ENCODE measurements at regions not wholly inside any gene's neighbourhood (a gene's known extent, or its start where the extent isn't known, plus 50 kb on each side); places are given as distances from the start of the nearest gene placed in this dataset.
"Not testable (repeated sequence)": the region's sequence is repeated elsewhere in the genome, so short reads cannot be mapped to it uniquely, and the experiment has no call there.

DNA sequence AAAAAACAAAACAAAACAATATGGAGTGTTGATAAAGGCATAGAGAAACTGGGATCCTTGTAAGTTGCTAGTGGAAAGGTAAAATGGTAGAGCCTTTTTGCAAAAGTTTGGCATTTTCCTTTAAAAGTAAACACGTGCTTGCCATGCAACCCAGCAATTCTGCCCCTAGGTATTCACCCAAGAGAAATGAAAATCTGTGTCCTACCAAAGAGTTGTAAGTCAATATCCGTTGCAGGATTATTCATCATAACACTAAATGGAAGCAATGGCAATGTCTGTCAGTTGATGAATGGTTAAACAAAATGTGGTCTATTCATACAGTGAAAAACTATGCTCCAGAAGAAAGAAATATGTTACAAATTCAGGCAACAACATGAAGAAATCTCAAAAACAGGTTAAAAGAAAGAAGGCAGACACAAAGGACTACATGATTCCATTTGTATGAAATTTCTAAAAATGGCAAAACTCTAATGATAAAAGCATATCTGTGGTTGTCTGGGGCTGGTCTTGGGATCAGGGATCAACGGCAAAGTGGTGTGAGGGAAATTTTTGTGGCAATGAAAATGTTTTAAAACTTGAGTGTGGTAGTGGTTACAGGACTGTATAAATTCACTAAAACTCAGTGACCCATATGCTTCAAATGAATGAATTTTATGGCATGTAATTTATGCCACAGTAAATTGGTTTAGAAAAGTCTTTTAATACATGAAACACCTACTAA is 229.6 kb downstream of the OPA1 start:
- no peak overlapping the region for H3K4me3 ChIP-seq (ENCODE audit: low read length)
- no peak for DNase-seq (ENCODE audit: low read depth, low spot score)

DNA sequence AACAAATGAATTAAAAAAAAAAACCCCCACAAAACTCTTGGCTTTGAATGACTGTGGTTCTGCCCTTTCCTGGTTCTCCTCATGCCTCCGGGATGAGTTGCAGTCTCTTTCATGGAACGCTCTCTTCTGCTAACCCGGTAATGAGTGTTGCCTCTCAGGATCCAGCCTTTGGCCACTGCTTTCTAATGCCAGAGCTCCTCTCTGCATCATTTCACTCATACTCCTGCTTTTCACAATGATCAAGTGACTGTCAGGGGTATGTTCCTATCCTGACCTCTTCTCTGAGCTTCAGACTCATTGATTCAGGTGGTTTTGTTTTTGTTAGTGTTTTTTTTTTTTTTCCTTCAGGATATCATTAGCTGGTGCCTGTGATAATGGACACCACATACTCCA is 230.2 kb downstream of the OPA1 start:
- H3K4me3 ChIP-seq (ENCODE audit: low read length); DNase-seq (ENCODE audit: low read depth, low spot score): not testable (repeated sequence)

DNA sequence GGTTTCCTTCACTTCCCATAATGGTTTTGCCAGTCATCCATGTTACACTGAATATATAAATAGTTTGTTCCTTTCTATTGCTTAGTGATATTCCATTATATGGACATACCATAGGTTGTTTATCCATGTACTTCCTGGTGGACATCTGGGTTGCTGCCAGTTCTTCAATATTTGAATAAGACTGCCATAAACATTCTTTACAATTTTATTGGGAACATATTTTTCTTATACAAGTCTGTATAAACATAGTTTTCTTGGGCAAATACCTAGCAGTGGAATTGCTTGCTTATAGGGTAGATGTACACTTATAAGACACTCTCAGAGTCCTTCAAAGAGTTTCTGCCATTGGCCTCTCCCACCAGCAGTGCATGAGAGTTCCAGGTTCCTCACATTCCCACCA is 231.4 kb downstream of the OPA1 start:
- DNase-seq (ENCODE audit: low read depth, low spot score): no peak
- H3K4me3 ChIP-seq (ENCODE audit: low read length): no peak overlapping the region

DNA sequence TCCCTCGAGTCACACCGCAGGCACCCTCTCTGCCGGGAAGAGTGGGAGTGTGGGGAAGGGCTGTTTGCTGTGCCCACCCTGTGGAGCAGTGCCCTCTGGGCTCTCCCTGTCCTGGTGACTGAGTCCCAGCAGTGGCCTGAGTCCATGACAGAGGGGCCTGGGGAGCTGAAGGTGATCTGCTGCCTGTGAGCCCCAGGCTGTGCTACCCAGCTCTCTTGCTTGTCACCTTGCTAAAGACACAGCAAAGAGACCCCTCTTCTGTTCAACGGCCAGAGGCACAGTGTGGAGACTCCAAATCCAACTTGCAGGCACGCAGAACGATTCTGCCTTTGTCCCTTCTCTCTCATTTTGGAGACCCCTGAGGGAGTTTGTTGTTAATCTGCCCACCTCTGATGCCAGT is 232.6 kb downstream of the OPA1 start:
- no peak overlapping the region for H3K4me3 ChIP-seq (ENCODE audit: low read length)
- no peak for DNase-seq (ENCODE audit: low read depth, low spot score)

DNA sequence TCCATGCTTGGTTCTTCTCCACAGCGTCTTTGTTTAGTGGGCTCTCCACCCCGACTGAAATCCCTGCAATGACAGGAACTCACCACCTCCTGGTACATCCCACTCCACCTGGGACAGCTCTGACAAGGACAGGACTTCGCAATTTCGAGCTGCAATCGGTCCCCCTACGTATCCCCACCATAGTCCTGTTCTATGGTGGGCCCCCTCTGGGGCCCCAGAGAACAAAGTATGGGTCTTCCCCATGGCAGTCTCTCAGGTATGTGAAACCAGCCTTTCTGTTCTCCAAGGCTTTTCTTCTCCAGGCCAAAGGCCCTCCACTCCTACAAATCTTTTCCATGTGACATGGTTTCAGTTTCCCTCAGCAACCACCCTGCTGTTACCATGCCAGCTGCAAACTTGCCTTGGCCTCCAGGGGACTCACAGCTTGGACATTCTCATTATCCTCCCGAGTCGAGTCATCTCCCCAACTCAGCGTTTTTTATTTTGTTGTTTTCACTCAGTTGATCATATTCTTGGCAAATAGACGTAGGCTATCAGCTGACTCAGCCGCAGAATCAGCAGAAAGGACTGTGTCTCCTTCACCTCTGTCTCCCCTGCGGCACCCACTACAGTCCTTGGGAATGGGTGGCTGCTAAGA is 233.3 kb downstream of the OPA1 start:
- H3K4me3 ChIP-seq (ENCODE audit: low read length): no peak overlapping the region
- no peak for DNase-seq (ENCODE audit: low read depth, low spot score)

DNA sequence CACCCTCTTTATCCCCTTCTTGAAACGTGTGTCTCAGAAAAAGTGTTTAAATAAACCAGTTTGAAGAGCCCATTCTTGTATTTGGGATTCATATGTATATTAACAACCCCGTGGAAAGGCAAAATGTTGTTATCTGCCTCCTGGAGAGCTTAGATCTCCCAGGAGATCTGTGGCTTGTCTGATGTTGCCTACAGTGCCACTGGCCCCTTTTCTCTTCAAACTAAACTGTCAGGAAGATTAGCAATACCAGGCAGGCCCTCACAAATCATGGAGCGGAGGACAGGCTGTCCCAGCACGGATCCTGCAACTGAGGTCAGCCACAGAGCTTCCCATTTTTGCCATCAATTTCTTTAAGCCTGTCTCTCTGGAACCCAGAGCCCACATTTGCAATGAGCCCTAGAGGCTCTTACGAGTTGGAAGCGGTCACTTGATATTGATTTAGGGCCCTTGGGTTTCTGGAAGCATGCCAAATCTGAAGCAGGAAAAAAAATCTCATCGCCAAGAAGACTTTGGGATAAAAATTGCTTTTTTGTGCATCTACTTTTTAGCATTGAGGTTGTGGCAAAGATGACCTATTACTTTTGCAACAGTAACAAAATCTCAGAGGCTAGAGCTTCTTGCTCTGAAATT is 234.1 kb downstream of the OPA1 start:
- DNase-seq (ENCODE audit: low read depth, low spot score): no peak

DNA sequence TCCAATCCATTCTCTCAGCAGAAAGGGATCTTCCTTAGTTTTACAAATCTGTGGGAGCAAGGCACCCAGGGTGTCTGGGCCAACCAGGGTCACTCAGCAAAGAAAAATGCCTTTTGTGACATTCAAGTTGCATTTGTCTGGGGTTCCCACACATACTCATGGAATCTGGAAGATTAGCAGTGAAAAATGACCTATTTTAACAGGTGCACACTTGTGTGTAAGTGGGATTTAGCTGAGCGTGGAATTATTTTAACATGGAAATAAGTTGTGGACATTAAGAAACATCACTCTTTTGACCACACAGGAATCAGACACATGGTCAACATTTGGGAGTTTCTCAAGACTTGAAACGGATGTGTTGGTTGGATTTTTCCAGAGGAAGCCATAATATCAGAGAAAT is 234.9 kb downstream of the OPA1 start:
- no peak for DNase-seq (ENCODE audit: low read depth, low spot score)
- H3K4me3 ChIP-seq (ENCODE audit: low read length): no peak overlapping the region

More for the DNA sequence above, 234.1 kb downstream of the OPA1 start:
- H3K4me3 ChIP-seq (ENCODE audit: low read length): no peak overlapping the region

DNA sequence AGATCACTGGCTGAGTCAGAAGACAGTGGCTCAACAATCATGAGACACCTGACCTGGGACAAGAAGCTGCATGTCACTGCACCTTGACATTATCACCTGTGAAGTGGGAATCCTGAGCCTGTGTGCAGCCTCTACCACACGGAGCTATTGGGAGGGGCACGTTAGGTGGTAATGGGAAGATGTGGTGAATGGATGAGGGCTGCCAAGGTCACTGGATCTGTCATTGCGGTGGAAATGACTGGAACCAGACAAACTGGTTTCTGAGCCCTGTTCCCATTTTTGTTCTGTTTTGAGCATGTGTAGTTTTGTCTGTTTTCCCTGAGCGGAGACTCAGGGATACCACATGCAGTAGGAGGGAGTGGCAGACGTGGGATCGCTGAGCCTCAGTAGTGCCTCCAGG is 235.5 kb downstream of the OPA1 start:
- H3K4me3 ChIP-seq (ENCODE audit: low read length): no peak overlapping the region
- no peak for DNase-seq (ENCODE audit: low read depth, low spot score)

DNA sequence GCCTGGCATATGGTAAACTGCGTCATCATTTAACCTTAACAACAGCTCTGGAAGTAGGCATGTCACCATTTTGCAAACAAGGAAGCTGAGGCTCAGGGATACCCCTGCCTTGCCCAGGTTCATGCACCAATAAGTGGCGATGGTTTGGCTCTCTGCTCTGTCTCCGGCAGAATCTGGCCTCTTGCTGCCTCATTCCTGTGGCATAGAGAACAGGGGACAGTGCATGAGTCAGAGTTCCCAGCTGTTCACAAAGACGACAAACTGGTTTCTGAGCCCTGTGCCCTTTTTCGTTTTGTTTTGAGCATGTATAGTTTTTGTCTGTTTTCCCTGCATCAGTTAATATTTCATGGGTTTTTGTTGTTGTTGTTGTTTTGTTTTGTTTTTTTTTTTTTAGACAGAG is 236.8 kb downstream of the OPA1 start:
- no peak for DNase-seq (ENCODE audit: low read depth, low spot score)

DNA sequence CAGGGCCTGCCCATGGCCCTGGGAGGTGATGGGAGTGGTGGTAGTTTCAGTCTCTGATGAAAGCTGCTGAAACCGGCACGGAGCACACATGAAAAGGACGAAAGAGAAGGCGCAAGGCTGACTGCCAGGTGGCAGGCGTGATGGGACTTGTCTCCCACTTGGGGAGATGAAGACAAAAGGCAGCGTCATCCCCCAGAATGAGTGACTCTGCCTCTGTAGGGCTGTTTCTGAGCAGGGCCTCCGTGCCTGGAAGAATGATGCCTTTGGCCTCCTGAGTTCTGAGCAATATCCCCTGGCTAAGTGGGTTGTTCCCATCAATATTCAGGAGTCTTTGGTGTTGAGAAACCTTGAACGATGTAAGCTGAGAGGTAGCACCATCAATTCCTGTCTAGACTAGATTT is 237.8 kb downstream of the OPA1 start:
- no peak overlapping the region for H3K4me3 ChIP-seq (ENCODE audit: low read length)
- DNase-seq (ENCODE audit: low read depth, low spot score): no peak

More for the DNA sequence above, 236.8 kb downstream of the OPA1 start:
- no peak overlapping the region for H3K4me3 ChIP-seq (ENCODE audit: low read length)

DNA sequence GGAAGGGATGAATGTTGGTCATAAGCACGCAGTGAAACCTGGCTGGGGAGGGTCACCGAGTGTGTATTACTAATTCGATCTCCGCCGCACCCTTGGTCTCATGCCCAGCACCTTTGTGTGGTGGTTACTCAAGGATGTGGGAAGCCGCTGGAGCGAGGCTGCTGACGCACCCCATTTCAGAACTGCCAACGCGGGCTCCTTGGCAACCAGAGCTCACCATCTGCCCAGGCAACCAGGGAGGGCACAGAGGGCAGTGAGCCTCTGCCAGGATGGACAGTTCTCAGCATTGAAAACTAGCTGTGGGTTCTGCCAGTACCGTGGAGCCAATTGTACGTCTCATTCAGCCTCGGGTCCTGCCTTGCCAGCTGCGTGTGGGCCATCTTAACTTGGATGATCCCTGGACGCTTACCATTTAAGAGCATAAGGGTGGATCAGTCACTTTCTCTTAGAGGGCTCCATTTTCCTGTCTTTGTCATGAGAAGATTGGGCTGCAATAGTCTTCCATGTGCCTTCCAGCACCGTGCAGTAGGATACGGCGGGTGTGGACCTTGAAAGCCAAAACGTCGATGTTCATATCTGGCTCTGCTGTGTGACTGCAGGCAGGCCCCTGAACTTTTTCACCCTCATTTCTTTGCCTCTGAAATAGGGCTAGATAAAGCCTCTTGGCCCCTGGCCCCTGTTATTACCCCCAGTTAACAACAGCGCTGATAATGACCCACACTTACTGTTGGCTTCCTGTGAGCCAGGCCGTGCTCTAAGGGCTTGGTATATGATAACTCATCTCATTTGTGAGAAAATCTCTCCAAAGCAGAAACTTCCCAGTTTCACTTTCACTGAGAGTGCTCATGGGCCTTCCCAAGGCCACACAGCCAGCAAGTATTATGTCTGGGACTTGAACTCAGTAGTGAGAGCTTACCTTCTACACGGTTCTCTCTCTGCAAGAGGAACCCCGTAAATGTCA is 238.8 kb downstream of the OPA1 start:
- no peak for DNase-seq (ENCODE audit: low read depth, low spot score)
- H3K4me3 ChIP-seq (ENCODE audit: low read length): no peak overlapping the region

DNA sequence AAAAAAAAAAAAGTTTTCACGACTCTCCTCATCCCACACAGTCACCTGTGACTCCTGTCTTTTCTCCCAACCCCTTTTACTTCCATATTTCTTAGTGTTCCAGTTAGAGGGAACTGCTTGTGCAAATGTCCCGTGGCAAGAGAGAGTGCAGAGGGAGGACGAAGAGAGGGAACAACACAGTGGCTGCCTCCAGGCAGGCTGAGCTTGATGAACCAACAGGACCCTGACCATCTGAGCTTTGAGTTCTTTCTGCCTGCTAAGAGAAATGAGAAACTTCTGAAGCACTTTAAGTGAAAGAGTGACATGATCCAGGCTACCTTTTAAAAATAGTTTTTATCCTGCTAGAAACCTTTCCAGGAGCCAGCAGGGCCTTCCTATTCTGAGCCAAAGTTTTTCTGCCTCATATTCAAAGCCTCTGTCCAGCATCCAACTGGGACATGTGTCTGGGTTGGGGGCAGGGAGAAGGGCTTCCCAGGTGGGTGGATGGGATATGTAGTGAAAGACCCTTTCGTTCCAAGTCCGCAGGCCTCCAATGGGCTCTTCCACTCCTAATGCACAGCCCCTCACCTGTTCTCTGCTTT is 239.9 kb downstream of the OPA1 start:
- H3K4me3 ChIP-seq (ENCODE audit: low read length): no peak overlapping the region
- DNase-seq (ENCODE audit: low read depth, low spot score): no peak

DNA sequence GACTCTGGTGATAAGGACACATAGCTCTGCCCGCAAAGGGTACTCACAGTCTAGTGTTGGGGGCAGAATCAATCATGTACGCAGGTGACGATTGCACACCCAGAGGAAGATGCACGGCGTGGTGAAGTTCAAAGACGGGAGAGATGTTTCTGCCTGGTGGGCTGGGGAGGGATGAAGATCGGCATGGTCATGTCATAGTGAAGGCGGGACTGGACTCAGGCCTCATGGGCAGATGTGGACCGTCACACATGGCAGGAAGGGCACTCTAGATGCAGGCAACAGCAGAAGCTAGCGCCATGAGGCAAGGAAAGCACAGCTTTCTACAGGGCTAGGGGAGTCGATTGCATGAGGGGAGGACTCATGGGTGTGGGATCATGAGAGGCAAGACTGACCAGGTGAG is 240.6 kb downstream of the OPA1 start:
- no peak for DNase-seq (ENCODE audit: low read depth, low spot score)
- no peak overlapping the region for H3K4me3 ChIP-seq (ENCODE audit: low read length)

DNA sequence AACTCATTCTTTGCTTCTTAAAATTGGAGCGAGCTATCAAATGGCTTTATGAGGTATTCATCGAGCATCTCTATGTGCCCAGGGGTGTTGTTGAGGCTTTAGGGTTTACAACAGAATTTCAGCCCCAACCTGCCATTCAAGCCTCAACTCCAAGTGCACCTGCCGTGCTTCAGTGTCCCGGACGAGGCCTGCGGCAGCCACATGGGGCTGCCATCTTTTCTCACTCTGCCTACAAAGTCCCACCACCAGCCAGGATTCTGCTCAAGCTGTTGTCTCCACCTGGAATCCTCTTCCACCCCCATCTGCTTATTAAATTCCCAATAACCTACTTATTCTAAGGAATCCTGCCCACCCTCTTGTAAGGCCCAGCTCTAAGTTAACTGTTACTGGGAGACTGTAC is 242.4 kb downstream of the OPA1 start:
- no peak for DNase-seq (ENCODE audit: low read depth, low spot score)
- no peak overlapping the region for H3K4me3 ChIP-seq (ENCODE audit: low read length)

DNA sequence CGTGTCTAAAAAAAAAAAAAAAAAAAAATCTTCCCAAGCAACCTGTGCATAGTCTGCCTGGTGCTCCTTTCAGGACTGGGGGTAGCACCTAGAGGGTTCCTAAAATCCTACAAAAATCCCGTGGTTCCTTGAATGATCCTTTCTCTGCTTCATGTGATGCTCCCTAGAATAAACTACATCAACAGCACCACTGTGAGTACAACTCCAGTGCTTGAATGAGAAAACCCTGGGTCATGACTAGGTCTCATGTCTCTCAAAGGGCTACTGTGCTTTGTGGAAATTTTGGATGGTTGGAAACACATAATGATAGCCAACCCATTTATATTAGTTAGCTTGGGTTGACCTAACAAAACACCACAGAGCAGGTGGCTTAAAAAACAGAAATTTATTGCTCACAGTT is 243.5 kb downstream of the OPA1 start:
- DNase-seq (ENCODE audit: low read depth, low spot score): no peak
- H3K4me3 ChIP-seq (ENCODE audit: low read length): no peak overlapping the region

DNA sequence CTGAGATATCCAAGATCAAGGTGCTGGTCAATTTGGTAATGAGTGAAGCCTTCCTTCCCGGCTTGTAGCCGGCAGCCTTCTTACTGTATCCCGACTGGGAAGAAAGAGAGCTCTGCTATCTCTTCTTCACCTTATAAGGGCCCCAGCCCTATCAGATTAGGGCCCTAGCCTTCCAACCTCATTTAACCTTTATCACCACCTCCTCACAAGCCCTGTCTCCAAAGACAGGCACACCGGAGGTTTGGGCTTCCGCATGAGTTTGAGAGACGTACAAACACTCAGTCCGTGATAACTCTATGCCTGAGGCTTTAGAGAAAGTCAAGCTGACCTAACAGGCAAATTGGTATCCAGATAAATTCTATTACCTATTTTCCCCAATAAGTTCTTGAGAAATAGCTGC is 243.9 kb downstream of the OPA1 start:
- H3K4me3 ChIP-seq (ENCODE audit: low read length): no peak overlapping the region
- no peak for DNase-seq (ENCODE audit: low read depth, low spot score)

DNA sequence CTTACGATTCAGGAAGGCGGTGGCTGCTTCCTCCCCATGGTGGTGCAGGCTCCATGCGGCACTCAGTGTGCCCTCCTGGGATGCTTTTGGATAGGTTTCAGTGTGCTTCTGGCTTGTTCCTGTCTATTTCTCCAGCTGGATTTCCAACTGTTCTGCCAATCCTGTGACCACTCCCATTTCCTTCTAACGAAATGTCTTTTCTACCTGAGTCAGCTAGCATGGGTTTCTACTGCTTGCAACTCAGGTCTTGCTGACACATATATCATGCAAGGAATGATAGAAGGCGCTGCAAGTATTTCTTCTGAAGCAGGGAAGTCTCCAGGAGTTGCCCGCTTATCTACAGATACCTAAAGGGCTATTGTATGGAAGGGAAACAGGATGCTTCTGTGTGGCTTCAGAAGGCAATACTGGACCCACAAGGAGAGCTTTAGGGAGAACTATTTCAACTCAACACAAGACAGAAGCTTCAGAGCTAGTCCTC is 244.4 kb downstream of the OPA1 start:
- no peak overlapping the region for H3K4me3 ChIP-seq (ENCODE audit: low read length)
- DNase-seq (ENCODE audit: low read depth, low spot score): no peak

DNA sequence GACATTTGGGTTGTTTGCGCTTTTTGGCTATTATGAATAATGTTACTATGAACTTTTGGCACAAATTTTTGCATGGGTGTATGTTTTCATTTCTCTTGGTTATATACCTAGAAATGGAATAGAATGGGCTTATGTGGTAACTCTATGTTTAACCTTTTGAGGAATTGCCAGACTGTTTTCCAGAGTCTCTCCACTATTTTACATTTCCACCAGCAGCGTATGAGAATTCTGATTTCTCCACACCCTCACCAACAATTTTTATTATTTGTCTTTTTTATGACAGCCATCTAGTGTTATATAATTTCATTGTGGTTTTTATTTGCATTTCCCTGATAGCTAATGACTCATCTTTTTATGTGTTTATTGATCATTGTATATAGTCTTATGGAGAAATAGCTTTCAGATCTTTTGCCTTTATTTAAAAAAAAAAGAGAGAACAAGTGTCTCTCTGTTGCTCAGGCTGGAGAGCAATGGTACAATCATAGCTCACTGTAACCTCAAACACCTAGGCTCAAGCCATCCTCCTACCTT is 247.2 kb downstream of the OPA1 start:
- no peak for DNase-seq (ENCODE audit: low read depth, low spot score)

DNA sequence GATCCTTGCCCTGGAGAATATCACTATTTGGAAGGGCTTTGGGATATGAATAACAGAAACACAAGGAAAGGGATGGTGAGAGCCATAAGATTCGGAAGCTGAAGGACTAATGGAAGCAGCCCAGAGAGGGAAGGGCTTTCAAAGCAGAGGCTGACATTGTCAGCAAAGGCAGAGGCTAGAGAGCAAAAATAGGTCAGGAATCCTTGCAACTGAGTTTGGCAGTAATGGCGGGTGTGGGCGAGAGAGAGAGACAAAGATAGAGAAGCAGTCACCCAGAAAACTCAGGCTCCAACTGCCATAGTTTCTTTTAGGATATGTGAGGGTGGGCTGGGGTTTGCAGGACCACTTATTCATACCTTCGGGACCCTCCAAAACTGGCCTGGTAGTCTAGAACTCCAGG is 248.6 kb downstream of the OPA1 start:
- no peak overlapping the region for H3K4me3 ChIP-seq (ENCODE audit: low read length)
- no peak for DNase-seq (ENCODE audit: low read depth, low spot score)

More for the DNA sequence above, 247.2 kb downstream of the OPA1 start:
- no peak overlapping the region for H3K4me3 ChIP-seq (ENCODE audit: low read length)
